DOHH2 (cell line): ENCODE measurements at regions not wholly inside any gene's neighbourhood (a gene's known extent, or its start where the extent isn't known, plus 50 kb on each side); places are given as distances from the start of the nearest gene placed in this dataset.

Source experiments
- CTCF ChIP-seq: fragments of 200-600 bp; sonication (generic); IDR thresholded peaks from one replicate; pipeline ENCODE4 v1.5.1; 2014; ENCODE audit warnings: antibody characterized with exemption, mild to moderate bottlenecking, low read depth, low read length; ENCODE audit not compliant: poor library complexity, severe bottlenecking
- EZH2phosphoT487 ChIP-seq: fragments of 200-600 bp; sonication (generic); IDR thresholded peaks from 2 replicates; pipeline ENCODE4 v1.6.1; 2017; ENCODE audit warnings: borderline replicate concordance, mild to moderate bottlenecking, antibody characterized with exemption, low read length, moderate library complexity, mixed read lengths

DNA sequence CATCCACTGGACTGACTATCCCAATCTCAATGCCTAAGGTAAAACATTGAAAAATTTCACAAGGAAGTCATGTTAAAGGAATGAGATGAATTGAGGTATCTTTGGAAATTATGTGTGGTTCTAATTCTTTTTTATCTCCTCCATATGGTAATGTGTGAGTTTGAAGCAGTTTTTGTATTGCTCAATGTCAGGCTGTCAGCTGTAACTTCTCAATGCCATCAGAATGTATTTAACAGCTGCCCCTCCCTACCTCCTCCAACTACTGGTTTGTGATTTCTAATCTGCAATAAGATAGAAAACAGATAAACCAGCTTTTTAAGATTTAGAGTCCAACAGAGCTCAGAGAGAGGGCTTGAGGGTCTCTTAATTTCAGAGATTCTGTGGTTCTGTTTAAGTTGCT is 1005.8 kb upstream of the ADGRB3 start:
- TF ChIP-seq CTCF, result no peak
- TF ChIP-seq EZH2phosphoT487, result no peak
